Astrocyte of the cerebellum (primary cell): ENCODE measurements at regions not wholly inside any gene's neighbourhood (a gene's known extent, or its start where the extent isn't known, plus 50 kb on each side); places are given as distances from the start of the nearest gene placed in this dataset.
A peak's percentile ranks its signal among the peaks of the same experiment; 100 is the strongest.

Experiments used
- DNase-seq: peaks from one replicate; pipeline ENCODE4 v3.0.0-alpha.2; 2011; ENCODE audit warnings: low read depth
- H3K4me3 ChIP-seq: 2 replicates; pipeline ENCODE4 v1.5.1; 2011; ENCODE audit warnings: mild to moderate bottlenecking, low read depth, low read length, moderate library complexity
- in situ Hi-C: cut with HindIII; loops from 2 replicates; pipeline ENCODE4 v1.10.0; 2017; ENCODE audit warnings: low sequenced_read_pairs
- TF ChIP-seq, protein P1 (sequence below): IDR thresholded peaks from 2 replicates; pipeline ENCODE4 v1.5.1; 2012; ENCODE audit warnings: low read length, low read depth, moderate library complexity, mild to moderate bottlenecking; ENCODE audit errors: missing control alignments

GRCh38 chr20:21936720-21937380 is 231.4 kb downstream of the PAX1 start:
- in situ Hi-C loops = no loop called here
- H3K4me3 ChIP-seq = no peak overlapping the region
- DNase-seq = peak; percentile 49
- TF ChIP-seq, protein P1, sequence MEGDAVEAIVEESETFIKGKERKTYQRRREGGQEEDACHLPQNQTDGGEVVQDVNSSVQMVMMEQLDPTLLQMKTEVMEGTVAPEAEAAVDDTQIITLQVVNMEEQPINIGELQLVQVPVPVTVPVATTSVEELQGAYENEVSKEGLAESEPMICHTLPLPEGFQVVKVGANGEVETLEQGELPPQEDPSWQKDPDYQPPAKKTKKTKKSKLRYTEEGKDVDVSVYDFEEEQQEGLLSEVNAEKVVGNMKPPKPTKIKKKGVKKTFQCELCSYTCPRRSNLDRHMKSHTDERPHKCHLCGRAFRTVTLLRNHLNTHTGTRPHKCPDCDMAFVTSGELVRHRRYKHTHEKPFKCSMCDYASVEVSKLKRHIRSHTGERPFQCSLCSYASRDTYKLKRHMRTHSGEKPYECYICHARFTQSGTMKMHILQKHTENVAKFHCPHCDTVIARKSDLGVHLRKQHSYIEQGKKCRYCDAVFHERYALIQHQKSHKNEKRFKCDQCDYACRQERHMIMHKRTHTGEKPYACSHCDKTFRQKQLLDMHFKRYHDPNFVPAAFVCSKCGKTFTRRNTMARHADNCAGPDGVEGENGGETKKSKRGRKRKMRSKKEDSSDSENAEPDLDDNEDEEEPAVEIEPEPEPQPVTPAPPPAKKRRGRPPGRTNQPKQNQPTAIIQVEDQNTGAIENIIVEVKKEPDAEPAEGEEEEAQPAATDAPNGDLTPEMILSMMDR = no peak

- no peak overlapping the region for H3K4me3 ChIP-seq
- TF ChIP-seq, protein P1 = no peak
- in situ Hi-C loops = no loop called here
- no peak for DNase-seq
Measured at GRCh38 chr20:21936261-21936660, 230.8 kb downstream of the PAX1 start.

DNA sequence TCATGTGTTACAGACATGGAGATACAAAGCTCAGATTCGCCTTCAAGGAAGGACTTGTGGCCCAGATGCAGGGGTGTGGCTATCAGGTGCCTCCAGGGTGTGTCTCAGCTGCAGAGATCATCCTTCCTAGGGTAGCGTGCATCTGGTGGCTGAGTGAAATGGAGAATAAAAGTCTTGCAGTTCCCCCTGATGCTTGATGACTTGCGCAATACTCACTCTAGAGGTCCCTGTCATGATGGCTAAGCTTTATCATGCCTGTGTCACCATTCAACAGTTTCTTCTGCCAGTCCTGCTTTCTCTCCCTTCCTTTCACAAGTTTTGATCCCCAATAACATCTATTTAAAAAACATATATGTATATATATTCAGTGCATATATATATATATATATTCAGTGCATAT is 228.1 kb downstream of the PAX1 start:
- TF ChIP-seq, protein P1 = no peak
- in situ Hi-C loops = no loop called here

GRCh38 chr20:21921251-21921650 is 215.8 kb downstream of the PAX1 start:
- TF ChIP-seq, protein P1 = no peak
- DNase-seq = no peak
- in situ Hi-C loops = no loop called here
- H3K4me3 ChIP-seq = no peak overlapping the region

More for the DNA sequence above, 228.1 kb downstream of the PAX1 start:
- no peak for DNase-seq
- no peak overlapping the region for H3K4me3 ChIP-seq

- no peak for DNase-seq
- TF ChIP-seq, protein P1 = no peak
- H3K4me3 ChIP-seq = no peak overlapping the region
- in situ Hi-C loops = no loop called here
Measured at GRCh38 chr20:21920211-21920610, 214.7 kb downstream of the PAX1 start.

DNA sequence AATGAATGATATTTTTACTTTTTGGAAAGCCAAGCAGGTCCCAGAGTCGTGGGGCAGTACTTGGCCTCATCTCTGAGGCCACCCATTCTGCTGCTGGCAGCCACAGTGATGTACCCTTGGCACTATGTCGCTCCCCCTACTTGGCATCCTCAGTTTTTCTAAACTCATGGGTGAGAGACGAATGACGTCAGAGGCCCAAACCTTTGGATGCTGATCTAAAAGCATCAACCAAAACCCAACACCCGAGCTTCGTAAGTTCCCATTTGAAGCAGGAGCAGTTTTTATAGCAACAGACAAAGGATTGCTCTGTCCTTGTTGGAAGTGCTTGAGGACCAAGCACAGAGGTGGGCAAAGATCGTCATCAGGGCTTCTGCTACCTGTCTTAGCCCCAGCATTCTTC is 212.9 kb downstream of the PAX1 start:
- H3K4me3 ChIP-seq = no peak overlapping the region
- DNase-seq = no peak
- in situ Hi-C loops = no loop called here
- TF ChIP-seq, protein P1 = no peak
